ENCODE measurements at regions not wholly inside any gene's neighbourhood (a gene's known extent, or its start where the extent isn't known, plus 50 kb on each side); places are given as distances from the start of the nearest gene placed in this dataset.

GRCh38 chr9:2299156-2299842, 284.2 kb downstream of the SMARCA2 start:
- no peak for DNase-seq (ENCODE audit: low read depth)
- TF ChIP-seq CTCF (IDR thresholded peaks at IDR 0.05; ENCODE audit: insufficient read depth, low read length), result no peak
- H3K4me3 ChIP-seq (ENCODE audit: low read depth, low read length), result no peak overlapping the region

GRCh38 chr9:2299843-2300205, 284.7 kb downstream of the SMARCA2 start:
- DNase-seq (ENCODE audit: low read depth), result no peak
- TF ChIP-seq CTCF (IDR thresholded peaks at IDR 0.05; ENCODE audit: insufficient read depth, low read length), result no peak
- no peak overlapping the region for H3K4me3 ChIP-seq (ENCODE audit: low read depth, low read length)

GRCh38 chr9:2300325-2300724, 285.2 kb downstream of the SMARCA2 start:
- no peak overlapping the region for H3K4me3 ChIP-seq (ENCODE audit: low read depth, low read length)
- no peak for DNase-seq (ENCODE audit: low read depth)
- no peak for TF ChIP-seq CTCF (IDR thresholded peaks at IDR 0.05; ENCODE audit: insufficient read depth, low read length)

DNA sequence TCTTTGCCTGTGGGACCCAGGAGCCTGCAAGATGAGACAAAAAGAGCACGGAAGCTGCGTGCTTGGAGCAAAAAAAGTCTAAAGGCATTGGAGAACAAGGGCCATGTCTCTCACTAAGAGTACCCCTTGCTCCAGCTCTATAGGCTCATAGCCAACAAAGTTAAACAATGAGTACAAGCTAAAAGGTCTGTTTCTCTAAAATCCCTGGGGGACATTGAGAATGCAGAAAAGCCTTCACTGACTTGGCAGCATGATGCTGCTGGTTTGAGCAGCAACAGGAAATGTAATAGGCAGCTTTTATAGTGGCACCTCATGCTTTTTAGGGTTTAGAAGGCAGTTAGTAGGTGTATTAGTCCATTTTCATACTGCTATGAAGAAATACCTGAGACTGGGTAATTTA, 287.5 kb downstream of the SMARCA2 start:
- H3K4me3 ChIP-seq (ENCODE audit: low read depth, low read length), result no peak overlapping the region
- DNase-seq (ENCODE audit: low read depth), result peak; percentile 77
- no peak for TF ChIP-seq CTCF (IDR thresholded peaks at IDR 0.05; ENCODE audit: insufficient read depth, low read length)

- peak; percentile 36 for DNase-seq (ENCODE audit: low read depth)
- no peak overlapping the region for H3K4me3 ChIP-seq (ENCODE audit: low read depth, low read length)
- no peak for TF ChIP-seq CTCF (IDR thresholded peaks at IDR 0.05; ENCODE audit: insufficient read depth, low read length)
Observed at GRCh38 chr9:2303056-2303455, 287.9 kb downstream of the SMARCA2 start.

DNA sequence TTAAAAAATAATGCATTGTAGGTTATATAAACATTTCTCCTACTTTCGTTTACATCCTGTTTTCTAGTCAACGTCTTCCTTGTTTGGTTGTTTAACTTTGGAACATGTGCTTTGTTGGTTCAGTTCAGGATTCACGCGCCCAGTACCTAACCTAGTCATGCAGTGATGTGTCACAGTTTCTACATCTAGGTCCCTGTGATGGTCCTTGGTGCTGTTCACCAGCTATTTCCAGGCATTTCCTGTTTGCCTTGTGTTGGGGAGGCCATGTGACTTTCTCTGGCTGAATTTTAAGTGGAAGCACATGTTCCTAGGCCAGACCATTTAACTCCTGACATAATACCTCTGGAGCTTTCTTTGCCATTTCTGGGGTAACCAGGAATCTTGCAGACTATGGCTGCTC, 292.3 kb downstream of the SMARCA2 start:
- H3K4me3 ChIP-seq (ENCODE audit: low read depth, low read length), result no peak overlapping the region
- no peak for TF ChIP-seq CTCF (IDR thresholded peaks at IDR 0.05; ENCODE audit: insufficient read depth, low read length)
- peak; percentile 66 for DNase-seq (ENCODE audit: low read depth)

DNA sequence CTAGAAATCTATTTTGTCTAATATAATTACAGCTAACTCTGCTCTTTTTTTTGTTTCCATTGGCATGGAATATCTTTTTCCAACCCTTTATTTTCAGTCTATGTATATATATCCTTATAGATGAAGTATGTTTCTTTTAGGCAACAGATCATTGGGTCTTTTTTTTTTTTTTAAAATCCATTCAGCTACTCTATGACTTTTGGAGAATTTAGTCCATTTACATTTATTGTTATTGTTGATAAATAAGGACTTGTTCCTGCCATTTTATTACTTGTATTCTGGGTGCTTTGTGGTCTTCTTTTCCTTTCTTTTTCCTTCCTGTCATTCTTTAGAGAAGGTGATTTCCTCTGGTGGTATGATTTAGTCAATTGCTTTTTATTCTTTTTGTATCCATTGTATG, 296.8 kb downstream of the SMARCA2 start:
- H3K4me3 ChIP-seq (ENCODE audit: low read depth, low read length), result no peak overlapping the region
- DNase-seq (ENCODE audit: low read depth), result no peak
- TF ChIP-seq CTCF (IDR thresholded peaks at IDR 0.05; ENCODE audit: insufficient read depth, low read length), result no peak
